Left renal cortex interstitium (tissue), 4 donors: ENCODE measurements at regions not wholly inside any gene's neighbourhood (a gene's known extent, or its start where the extent isn't known, plus 50 kb on each side); places are given as distances from the start of the nearest gene placed in this dataset.

Experiments
- DNase-seq, 4 donors: peaks; one replicate each; pipeline ENCODE4 v3.0.0-alpha.2; 2013; ENCODE audit warnings: low read depth in 4 of 4, low spot score in 2 of 4, missing footprints in 1 of 4

DNA sequence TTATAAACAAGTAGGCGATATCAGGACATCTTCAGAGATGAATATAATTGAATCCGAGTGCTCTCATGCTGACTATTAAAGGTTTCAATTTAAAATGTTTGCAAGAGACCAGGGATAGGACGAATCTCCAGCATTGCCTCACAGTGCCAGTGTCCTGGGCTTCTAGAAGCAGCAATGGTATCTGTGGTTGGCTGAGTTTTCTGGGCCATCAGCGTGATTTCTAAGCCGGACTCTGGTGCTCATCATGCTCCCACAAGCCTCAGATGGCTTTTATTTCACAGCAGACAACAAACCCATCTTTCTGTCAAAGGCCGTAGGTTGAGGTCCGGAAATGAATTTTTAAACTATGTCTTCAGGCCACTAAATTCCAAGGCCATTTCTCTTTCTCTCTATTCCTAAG is 187.7 kb downstream of the FOXO1 start:
- no peak for DNase-seq

- DNase-seq, result no peak
Observed at GRCh38 chr13:40479196-40479845, 187.1 kb downstream of the FOXO1 start.

DNA sequence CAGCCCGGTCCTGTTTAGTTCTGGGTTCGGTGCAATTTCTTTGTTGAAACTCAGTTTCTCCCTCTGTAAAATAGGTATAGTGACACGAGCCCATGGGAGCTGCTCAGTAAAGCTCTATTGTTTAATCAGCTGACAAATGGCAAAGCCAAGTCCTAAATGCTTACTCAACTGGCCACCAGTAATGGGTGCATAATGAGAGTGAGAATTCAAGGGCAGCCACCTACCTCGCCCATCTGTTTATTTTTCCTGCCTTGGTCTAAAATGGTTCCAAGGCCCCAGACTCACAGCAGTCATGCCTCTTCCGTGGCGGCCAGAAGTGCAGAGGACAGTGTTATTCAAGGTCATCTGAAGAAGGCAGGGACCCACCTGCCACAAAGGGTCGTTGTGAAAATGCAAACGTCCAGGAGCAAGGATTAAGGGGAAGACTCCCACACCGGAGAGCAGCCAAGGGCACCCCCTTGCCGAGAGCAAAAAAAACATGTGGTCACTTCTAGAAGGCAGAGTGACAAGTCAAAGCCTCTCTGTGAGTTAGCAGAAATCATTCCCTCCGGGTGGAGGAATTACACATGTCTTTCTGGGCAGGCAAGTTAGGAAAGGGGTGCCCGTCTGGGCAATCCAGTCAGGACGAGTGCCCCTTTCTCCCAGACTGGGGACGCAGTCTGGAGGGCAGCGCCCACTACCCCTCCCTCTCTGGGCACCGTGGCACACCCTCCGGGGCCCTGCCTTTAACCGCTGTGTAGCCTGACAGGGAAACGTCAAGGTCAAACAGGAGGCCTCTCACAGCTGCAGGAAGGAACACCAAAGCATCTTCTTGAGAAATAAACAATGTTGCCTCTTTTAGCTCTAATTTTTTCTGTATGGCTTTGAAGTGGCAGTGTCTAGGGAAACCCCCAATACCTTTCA is 186.2 kb downstream of the FOXO1 start:
- DNase-seq, result no peak

DNA sequence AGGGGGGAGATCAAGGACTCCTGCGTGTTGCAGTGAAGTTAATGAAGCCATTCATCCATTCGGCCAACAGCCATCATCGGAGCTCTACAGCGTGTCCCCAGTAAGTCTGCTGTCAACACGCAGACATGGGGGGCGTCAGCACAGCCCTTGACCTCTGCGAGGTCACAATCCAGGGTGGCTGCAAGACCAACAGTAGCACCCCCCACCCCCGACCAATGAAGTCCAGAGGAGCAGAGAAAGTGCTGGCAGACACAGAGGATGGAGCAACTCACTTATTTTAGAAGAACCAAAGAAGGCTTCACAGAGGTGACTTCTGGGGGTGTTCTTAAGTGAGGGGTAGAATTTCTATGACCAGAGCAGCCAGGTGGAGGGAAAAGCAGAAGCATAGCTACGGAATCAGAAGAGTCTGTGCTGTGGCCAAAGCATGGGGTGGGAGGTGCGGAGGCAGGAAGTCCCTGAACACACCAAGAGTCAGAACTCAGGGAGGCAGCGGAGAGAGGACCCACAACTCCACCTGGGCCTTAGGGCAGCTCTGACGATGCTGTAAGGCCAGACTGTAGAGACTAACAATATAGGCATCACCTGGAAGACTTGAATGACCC is 185.4 kb downstream of the FOXO1 start:
- no peak for DNase-seq

- DNase-seq, result no peak
Observed at GRCh38 chr13:40483601-40484000, 182.8 kb downstream of the FOXO1 start.

GRCh38 chr13:40484101-40484800 is 182.2 kb downstream of the FOXO1 start:
- DNase-seq, result no peak

DNA sequence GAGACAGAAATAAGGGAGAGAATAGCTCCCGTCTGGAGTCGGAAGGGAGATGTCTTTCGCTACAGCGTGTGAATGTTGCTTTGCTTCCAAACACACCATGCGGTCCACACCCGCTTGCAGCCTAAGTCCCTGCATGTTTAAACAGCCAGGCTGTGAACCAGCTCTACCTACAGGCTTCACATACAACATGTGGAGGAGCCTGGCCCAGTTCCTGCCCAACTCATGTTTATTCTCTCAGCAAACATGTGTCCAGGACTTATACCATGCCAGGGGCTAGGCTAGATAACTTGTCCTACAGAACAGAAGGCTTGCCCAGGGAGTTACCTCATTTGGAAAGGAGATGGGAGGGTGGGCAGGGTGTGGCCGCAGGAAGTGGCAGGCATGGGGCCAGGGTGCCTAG is 181.5 kb downstream of the FOXO1 start:
- no peak for DNase-seq

- no peak for DNase-seq
Observed at GRCh38 chr13:40485611-40486517, 180.6 kb downstream of the FOXO1 start.

- no peak for DNase-seq
Observed at GRCh38 chr13:40486518-40487163, 179.8 kb downstream of the FOXO1 start.

- DNase-seq, result no peak
Observed at GRCh38 chr13:40488869-40489391, 177.5 kb downstream of the FOXO1 start.

GRCh38 chr13:40490086-40490758 is 176.2 kb downstream of the FOXO1 start:
- DNase-seq, result no peak

- no peak for DNase-seq
Observed at GRCh38 chr13:40492511-40492910, 173.9 kb downstream of the FOXO1 start.

DNA sequence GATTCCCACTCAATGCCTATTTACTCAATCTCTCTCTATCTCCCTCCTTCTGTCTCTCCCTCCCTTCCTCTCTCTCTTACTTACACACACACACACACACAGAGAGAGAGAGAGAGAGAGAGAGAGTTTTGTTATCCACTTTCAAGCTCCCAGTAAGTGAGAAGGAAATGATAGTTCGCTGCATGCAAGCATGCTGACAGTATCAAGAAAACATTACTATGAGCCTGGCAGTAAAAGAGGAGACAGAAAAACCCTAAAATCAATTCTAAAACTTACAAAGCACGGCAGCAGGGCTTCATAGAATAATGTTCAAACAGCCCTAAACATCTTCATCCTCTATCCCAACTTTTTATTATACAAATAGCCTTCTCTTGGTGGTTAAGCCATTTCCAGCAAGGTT is 171.9 kb downstream of the FOXO1 start:
- DNase-seq, result no peak

DNA sequence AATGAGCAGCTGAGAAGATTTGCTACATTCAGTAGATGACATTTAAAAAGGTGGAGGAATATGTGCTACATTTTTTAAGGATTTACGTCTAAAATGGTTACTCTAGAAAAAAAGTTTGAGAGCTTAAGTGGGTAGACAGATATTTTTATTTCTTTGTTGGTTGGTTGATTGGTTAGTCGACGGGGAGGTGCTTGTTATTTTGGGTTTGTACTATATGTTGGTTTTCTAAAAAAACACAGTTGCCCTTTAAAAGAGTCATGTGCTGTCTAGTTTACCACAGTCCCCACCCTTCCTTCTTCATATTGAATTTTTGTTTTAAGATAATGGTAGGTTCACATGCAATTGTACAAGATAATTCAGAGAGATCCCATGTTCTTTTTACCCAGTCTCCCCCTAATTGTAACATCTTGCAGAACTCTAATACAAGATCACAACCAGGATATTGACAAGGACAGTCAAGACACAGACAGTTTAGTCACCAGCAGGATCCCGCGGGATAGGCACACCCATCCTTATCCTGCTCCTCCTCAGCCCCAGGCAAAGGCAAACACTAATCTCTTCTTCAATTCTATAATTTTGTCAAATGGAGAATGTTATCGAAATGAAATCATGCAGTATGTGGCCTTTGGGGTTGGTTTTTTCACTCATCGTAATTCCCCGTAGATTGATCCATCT is 171.4 kb downstream of the FOXO1 start:
- DNase-seq, result no peak

DNA sequence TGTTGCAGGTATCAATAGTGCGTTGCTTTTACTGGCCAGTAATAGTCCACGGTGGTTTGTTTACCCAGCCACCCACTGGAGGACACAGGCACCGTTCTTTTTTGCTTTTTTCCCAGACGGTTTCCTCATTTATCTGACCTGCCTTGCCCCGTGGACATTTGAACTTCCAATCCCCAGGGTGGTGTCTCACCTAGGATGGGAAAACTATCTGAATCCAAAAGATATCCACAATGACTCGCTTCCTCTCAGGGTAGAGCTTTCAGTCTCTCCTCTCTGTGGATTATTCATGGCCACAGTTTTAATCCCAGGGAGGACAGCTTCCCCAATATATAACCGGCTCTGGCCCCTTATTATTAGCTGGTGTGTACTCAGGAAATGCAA is 170.8 kb downstream of the FOXO1 start:
- no peak for DNase-seq

- no peak for DNase-seq
Observed at GRCh38 chr13:40496035-40496810, 170.2 kb downstream of the FOXO1 start.

GRCh38 chr13:40498461-40498860 is 168.0 kb downstream of the FOXO1 start:
- no peak for DNase-seq
